Ramos (cell line): ENCODE measurements at regions not wholly inside any gene's neighbourhood (a gene's known extent, or its start where the extent isn't known, plus 50 kb on each side); places are given as distances from the start of the nearest gene placed in this dataset.
"Not testable (repeated sequence)": the region's sequence is repeated elsewhere in the genome, so short reads cannot be mapped to it uniquely, and the experiment has no call there.

Experiments
- in situ Hi-C: fragments of 300-500 bp; cut with MboI; formaldehyde crosslinking; loops from one replicate; pipeline ENCODE4 v1.14.3; 2022; ENCODE audit warnings: low sequenced_read_pairs; ENCODE audit not compliant: unreplicated experiment

DNA sequence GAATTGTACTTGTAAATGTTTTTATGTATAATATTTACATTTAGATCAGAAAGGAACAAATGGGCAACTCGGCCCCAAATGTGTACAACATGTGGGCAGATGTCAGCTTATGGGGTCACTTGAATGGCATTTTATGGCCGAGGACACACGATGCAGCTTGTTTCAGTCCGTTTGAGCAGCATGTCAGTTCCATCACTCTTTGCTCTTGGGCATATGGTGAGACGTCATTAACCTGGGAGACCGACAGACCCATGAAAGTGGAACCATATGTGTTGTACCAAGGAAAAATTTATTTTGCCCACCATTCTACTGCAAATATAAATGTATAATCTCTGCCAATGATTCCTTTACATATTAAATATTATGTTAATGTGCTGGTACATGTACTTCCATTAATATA lies 561.9 kb upstream of the SOX9 start:
- in situ Hi-C loops = no loop called here

DNA sequence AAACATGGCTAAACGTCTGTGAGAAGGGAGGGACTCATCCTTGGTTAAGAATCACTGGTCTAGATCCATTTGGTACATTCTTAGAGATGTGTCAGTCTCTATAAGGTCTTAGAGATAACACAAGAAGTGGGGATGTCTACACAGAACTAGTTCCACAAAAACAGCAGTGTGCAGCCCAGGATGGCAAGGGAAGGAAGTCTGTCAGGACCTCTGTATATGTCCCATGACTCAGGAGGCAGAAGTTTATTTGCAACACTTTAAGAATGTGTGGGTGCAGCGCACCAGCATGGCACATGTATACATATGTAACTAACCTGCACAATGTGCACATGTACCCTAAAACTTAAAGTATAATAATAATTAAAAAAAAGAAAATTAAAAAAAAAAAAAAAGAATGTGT lies 548.5 kb upstream of the SOX9 start:
- in situ Hi-C loops = no loop called here

DNA sequence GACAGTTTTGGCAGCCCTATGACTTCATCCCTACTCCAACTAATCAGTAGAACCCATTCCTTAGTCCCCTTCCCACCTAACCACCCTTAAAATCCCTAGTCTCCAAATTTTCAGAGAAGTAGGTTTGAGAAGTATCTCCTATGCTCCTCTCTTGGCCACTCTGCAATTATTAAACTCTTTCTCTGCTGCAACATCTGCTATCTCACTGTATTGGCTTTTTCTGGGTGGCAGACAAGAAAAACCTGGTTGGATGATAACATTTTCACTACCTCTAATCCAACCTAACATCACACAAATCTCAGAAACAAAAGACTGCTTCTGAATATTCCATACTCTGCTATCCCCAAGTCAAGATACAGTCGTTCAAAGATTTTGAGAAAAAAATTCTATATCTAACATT lies 542.4 kb upstream of the SOX9 start:
- in situ Hi-C loops = no loop called here

DNA sequence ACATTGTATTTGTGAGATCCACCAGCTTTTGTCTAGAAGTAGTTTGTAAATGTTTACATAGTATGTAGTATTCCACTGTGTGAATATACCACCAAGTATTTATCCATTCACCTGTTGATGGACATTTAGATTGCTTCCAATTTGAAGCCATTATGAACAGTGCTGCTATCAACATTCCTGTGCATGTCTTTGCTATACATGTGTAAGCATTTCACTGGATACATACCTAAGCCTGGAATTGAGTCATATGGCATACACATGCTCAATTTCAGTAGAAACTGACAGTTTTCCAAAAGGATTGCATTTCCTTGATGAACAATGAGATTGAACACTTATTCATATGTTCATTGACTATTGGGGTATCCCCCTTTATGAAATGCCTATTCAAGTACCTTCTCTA lies 540.6 kb upstream of the SOX9 start:
- in situ Hi-C loops = no loop called here

DNA sequence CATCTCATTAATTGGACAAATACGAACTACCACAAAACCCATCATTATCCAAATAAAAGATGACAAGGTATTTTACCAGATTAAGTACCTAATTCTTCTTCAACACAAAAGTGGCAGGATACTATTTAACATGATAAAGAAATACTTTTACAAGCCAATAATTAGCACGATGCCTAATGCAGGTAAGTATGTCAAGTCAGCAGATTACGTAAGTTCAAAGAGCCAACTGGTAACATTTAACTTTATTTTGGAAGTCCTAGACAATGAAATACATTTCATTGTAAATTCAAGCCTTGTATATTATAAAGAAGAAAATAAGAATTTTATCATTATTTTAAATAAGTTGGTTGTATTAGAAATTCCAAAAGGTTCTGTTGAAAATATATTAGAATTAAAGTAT lies 535.3 kb upstream of the SOX9 start:
- in situ Hi-C loops = no loop called here

DNA sequence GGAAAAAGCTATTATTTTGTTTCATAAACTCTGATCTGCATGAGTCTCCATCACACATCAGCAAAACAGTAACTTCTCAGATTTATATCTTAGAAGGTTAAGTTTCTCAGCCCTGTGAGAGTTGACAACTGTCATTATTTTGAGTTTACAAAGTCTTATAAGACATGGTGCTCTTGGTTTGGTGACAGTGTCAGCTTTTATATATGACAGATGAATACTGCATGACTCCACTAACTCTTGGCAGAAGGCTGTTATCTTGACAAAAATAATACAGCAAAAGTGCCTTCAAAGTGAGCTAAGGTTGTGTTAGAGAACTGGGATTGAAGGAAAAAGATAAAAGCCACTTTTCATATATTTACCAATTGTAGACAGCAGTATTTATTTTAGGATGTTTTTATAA lies 528.4 kb upstream of the SOX9 start:
- in situ Hi-C loops = no loop called here

DNA sequence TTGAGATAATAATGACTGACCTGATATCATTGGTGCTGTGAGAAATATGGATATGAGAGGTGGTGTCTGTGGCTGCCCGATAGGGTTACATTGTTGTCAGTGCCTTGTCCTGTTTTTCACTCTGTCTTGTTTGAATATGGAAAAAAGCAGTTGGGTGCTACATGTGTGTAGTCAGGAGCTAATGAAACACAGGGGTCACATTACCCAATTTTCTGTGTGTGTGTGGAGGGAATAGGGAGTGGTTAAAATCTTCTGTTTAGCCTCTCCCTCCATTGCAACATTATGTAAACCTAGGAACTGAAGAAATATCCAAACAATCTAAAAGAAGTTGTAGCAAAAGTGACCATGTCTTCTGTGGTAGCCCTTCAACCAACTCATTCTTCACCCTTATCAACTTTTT lies 527.7 kb upstream of the SOX9 start:
- in situ Hi-C loops = no loop called here

DNA sequence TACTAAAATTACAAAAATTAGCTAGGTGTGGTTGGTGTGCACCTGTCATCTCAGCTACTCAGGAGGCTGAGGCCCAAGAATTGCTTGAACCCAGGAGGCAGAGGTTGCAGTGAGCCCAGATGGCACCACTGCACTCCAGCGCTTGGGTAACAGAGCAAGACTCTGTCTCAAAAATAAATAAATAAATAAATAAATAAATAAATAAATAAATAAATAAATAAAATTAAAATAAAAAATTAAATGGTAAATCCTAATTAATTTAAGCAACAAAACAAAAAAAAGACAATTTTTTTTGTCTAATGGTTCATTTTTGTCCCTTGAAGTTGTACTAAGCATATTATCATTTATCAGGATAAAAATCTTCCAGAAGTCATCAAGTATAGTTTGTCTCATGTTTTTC lies 521.2 kb upstream of the SOX9 start:
- in situ Hi-C loops = not testable (repeated sequence)

DNA sequence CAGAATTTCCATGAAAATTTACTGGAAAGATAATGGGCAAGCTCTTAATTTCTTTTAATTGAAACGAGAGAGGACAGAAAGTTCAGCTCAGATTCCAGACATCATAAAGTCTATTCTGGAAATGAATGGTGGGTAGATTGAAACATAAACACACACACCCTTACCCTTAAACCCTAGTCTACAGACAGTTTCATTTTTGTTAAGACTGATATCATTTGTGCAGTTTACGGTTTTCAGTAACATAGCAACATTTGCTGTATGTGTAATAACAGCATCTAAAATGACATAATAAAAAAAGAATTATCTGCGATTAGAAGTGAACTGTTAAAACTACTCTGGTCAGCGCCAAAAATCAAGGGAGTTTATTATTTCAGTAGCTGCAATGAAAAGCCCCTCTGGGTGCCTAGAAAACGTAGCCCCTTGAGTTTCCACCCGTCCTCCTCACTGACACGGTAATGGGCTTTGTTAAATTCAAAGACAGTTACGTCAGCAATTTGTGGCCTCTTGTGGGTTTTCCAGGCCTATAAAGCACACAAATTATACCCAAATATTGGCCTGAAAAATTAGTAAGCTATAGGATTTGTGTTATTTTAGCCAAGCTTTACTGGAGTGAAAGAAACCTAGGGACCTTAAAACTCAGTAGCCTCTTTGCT lies 520.6 kb upstream of the SOX9 start:
- in situ Hi-C loops = no loop called here

DNA sequence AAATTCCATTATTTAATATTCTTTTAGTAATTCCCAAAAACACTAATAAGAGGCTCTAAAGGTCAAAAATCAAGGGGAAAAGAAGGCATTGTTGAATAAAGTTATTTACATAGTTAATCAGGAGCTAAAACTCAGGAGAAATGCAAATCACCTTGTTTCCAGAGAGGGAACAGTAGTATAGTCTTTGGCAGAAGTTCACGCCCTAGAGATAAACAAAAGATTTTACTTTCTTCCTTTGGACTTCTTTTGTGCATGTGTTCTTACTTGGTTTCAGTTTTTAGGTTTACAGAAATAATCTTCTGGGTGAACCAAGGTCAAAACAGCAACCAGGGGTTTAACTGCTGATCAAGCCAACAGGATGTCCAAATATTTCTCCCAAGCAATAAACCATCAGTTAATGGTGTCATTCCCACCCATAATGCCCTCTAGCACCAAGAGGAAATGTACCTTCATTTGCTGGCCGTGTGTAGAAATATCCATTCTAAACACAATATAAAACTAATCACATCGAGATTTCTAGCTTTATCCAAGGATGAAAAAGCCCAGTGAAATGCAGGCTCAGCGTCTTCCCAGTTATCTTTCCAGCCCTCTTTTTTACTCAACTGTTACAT lies 518.8 kb upstream of the SOX9 start:
- in situ Hi-C loops = no loop called here

DNA sequence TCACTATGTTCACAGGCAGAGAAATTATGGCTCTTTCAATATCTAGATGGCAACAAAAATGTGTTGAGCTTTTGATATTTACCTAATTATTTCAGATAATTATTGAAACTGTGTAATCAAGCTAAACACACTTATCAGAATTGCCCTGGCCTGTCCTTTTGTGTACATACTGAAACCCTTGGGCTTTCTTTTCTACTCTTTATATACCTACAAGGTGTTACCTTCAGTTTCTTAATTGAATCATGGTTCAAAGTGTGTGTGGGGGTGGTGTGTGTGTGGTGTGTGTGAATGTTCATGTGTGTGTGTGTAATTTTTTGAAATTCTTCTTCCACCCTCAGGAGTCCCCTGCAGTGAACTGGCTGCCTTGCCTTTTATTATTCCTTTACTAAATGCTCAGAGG lies 506.8 kb upstream of the SOX9 start:
- in situ Hi-C loops = no loop called here

DNA sequence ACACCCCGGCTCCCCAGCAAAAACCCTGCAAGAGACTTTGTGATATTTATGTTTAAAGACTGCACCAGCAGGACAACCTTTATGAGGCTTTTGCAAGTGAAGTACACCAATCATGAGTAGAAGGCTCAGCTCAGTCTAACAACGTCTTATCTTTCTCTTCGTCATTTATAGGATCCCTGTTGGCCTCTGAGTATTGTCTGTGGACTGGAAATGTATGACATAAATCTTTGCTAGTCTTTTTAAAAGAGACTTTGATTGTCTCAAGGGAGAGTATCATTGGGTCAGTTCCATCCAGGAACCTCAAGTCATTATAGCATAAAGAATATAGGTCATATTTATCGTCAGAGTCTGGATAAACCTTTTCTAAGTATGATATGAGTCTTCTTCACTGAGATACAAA lies 505.0 kb upstream of the SOX9 start:
- in situ Hi-C loops = no loop called here

DNA sequence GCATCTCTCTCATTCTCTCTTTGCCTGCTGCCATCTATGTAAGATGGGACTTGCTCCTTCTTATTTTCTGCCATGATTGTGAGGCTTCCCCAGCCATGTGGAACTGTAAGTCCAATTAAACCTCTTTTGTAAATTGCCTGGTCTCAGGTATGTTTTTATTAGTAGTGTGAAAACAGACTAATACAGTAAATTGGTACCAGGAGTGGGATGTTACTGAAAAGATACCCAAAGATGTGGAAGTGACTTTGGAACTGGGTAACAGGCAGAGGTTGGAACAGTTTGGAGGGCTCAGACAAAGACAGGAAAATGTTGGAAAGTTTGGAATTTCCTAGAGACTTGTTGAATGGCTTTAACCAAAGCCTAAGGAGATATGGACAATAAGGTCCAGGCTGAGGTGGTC lies 503.1 kb upstream of the SOX9 start:
- in situ Hi-C loops = not testable (repeated sequence)

DNA sequence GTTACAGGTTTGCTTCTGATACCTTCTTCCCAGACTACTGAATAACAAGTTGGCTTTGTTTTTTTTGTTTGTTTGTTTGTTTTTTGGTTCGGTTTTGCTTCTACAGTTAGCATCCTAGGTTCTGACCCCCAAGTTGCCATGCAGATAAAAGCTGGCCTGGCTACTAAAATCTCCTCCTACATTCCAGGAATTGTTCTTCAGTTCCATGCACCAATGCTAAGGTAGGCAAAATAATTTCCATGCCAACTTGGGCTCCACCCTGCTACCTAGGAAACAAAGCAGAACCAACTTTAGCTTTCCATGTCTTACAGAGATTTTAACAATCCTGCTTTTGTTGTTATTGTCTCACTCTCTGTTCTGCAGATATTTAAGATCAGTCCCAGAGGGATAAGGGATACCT lies 495.5 kb upstream of the SOX9 start:
- in situ Hi-C loops = no loop called here

DNA sequence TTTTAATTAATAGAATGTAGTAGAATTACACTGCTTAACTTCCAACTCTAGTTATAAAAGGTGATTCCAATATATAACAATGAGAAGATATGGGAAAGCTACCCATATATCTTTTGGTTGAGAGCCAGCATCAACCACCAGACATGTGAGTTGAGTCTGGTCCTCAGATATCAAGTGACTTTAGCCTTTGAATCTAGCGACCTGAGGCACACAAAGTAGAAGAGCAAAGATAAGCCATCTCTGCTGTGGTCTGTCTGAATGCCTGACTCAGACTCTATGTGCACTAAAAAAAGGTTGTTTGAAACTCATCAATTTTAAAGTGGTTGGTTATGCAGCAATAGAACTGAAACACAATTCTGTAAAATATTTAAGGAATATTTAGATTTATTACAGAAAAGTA lies 492.5 kb upstream of the SOX9 start:
- in situ Hi-C loops = no loop called here

DNA sequence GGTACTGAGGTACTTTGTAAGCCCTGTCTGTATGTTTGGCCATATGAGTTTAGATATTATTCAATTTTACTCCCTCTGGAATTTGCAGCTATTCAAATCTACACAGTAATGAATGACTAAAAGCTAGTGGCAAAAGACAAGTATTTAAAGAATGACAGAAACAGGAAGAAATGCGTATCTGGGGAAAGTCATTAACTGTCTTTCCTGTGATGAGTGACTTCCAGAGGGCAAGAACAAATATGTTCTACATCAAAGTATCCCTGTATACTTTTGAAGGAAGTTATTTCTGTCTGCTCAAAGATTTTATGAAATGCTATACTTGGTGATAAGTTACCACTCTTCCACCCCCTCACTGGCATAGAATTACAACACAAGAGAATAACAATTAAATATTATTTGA lies 489.3 kb upstream of the SOX9 start:
- in situ Hi-C loops = no loop called here

DNA sequence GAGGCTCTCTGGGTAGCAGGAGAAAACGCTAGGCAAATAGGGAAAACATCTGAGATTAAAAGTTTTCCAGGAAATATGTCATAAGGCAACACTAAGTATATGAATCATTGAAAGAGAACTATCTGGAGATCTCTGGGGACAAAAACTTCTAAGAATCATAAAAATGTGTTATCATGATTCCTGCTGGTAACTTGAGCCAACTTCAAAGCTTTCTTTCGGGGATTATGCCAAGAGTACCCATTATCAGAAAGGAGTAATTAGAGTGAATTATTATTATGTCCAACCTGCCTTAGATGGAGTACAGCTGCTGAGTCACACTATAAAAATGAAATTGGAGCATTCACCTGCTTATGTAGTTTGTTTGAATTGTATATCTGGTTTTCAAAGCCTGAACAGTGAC lies 488.5 kb upstream of the SOX9 start:
- in situ Hi-C loops = no loop called here

DNA sequence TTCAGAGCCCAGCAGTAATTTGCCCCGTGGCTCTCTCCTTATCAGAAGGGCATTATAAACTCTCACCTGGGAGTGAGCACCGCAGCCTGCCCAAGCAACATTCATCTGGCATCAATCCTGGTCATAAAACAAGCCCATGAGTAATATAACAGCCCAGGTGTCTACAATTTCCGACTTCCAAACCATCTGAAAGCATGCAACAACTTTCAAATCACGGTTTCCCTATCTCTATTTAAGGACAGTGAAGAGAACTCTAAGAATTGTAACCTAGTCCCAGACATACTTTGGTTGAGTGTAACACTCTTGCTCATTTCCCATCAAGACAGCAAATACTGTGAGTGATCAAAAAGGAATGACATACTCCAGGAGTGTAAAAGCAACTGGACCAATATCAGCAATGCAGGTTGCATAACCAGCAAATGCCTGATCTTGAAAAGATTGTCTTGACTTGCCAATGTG lies 487.4 kb upstream of the SOX9 start:
- in situ Hi-C loops = no loop called here

DNA sequence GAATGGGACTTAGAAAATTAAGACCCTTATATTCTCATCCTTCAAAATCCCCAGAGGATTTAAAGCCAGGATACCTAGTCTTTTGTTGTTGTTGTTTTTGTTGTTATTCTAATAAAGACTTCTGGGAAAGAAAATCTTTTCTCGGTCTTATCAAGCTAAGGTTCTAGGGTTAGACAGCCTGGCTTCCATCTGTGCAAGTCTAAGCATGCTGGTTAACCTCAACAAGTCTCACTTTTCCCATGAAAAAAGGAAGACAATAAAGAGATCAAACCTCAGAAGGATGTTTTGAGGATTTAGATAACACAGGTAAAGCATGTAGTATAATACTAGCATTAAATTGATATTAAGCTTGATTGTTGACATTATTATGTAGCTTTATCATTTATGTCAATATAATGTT lies 486.4 kb upstream of the SOX9 start:
- in situ Hi-C loops = no loop called here

DNA sequence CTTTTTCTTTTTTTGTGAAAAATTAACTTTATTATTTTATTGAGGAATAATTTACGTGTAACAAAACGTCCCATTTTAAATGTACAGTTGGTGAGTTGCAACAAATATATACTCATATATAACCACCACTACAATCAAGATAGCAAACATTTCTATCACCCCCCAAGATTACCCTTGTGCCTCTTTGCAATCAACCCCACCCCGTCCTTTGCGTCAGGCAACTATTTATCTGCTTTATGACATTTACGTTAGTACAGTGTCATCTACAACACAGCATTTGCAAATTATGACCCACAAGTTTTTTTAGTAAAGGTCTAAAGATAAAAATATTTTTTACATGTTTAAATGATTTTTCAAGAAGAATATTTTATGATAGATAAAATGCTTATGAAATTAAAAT lies 485.6 kb upstream of the SOX9 start:
- in situ Hi-C loops = no loop called here

DNA sequence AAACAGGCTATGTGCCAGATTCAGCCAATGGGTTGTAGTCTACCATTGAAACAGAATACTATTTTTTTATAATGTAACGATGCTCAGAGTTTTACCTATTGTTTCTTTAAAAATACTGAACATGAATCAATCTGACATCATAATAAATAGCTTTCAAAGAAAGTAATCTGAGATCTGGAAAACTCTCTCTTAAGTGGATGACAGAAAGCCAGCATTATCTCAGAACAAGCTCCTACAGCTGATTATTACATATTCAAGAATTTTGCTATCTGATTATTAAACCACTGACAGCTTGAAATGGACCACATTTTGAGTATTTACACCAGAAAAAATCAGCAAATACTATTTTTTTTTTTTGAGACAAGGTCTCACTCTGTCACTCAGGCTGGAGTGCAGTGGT lies 484.2 kb upstream of the SOX9 start:
- in situ Hi-C loops = no loop called here

DNA sequence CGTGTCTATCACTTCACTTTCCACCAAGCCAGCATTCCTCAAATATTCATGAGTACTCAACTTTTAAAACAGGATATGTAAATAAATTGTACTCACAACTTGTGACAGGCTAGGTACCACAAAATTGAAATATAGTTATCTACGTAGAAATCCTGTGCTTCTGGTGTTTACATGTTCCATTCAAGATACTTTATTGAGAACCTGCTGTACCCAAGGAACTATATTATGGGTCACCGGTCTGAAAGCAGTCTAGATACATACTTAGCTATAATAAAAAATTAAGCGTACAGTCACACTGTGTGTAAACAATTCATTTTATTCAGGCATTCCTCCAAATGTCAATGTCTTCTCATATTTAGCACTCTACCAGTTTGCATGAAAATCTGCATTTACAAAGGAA lies 482.2 kb upstream of the SOX9 start:
- in situ Hi-C loops = no loop called here
